OCI-LY3 (cell line): ENCODE measurements at regions not wholly inside any gene's neighbourhood (a gene's known extent, or its start where the extent isn't known, plus 50 kb on each side); places are given as distances from the start of the nearest gene placed in this dataset.

Experiments
- CTCF ChIP-seq: fragments of 200-600, 300-600 bp; sonication (generic); IDR thresholded peaks from 2 replicates; pipeline ENCODE4 v1.5.1; 2014; ENCODE audit warnings: antibody characterized with exemption, low read length, low read depth
- EZH2phosphoT487 ChIP-seq: fragments of 200-600 bp; shearing (Covaris generic); IDR thresholded peaks from 2 replicates; pipeline ENCODE4 v1.6.1; 2018; ENCODE audit warnings: antibody characterized with exemption, mixed run types, low read depth

GRCh38 chr20:53803492-53804155 is 210.0 kb upstream of the ZNF217 start:
- TF ChIP-seq CTCF, result no peak
- no peak for TF ChIP-seq EZH2phosphoT487
